Activated CD4-positive, alpha-beta T cell treated with anti-CD3 and anti-CD28 coated beads, Interleukin-2, Interleukin-6, amounts not matched to agents 100 ng/mL and 50 ng/mL, durations not matched to agents 16 hours and 8 hours (primary cell): ENCODE measurements at regions not wholly inside any gene's neighbourhood (a gene's known extent, or its start where the extent isn't known, plus 50 kb on each side); places are given as distances from the start of the nearest gene placed in this dataset.
"Not testable (repeated sequence)": the region's sequence is repeated elsewhere in the genome, so short reads cannot be mapped to it uniquely, and the experiment has no call there.

Experiments used
- DNase-seq: peaks from one replicate; pipeline ENCODE4 v3.0.0-alpha.2; 2020

DNA sequence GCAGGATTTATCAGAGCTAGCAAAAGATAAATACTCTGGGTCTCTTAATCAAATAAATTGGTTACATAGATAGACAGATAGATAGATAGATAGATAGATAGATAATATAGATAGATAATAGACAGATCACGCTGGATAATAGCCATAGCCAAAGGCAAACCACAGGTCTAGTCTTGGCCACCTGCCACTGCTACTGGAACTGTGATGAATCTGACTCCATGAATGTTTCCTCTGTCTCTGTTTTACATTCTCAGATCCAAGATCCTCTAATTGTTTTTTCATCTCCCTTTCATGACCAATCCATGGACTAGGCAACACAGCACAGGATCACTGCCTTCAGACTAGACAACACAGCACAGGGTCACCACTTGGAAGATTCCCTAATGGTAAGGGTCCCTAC is 444.7 kb upstream of the NFIA start:
- no peak for DNase-seq

DNA sequence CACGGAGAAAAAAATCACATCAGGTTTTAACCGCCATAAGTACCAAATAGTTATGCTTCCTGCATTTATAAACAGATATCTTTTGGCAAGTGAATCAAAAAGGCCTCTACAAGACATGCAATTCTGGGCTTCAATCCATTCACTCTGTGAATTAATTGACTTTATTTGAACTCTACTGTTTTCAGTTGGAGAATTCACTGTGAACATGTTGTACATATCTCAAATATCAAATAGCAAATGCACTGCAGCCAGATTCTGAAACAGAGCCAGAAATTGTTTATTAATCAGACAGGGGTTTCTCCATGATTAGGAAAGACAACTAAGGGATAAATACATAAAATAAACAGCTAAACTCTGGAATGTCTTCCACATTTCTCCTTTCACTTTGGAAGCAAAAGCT is 445.4 kb upstream of the NFIA start:
- no peak for DNase-seq

DNA sequence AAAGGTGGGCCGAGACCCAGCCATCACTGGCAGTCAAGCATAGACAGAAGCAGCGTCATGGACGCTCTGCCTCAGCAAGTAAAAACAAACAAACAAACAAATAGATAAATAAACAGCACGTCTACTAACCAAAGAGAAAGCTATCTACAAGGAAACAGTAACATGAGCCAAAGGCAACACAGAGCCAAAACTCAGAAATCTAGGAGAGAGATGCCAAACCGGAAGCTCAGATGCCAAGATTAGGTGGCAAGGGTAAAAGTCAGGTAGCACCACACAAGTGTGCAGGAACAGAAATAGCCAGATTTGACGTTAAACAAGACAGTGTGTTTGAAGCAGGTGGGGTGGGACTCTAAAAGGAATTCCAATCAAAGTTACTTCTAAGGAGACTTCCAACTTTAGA is 448.3 kb upstream of the NFIA start:
- DNase-seq = no peak

DNA sequence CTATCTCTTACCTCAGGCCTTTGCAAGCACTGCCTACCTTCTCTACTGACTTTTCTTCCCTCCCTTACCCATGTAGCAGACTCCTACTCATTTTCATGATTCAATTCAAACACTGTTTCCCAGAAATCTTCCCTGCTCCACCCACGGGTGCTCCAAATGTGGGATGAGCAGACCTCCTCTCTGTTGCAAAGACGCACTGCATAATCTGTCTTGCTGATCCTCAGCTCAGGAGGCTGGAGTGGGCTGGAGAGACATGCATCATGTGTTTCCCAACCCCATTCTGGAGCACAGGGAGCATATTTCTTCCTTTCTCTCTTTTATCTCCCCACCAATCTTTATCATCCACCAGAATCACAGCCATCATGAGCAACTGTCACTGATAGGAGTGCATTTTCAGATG is 459.9 kb upstream of the NFIA start:
- DNase-seq = no peak

DNA sequence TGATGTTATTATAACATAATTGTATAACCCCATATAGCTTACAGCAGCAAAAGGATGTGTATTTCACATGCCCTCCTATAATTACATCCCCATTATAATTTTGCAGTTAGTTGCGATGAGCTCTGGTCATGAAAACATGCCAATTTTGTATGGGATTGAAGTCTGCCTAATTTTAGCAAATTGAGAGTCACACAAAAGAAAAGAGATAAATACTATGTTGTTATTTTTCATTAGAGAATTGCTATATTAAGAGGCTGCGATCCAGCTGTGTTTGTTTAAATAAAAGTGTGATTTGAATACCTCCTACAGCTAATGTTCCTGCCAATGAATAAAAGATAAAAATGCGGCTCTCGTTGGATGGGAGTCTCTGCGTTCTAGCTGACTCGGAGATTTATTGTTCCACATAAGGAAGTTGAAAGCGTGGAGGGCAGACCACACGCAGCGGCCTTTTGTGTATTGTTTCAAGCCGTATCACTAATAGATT is 461.0 kb upstream of the NFIA start:
- DNase-seq = no peak

DNA sequence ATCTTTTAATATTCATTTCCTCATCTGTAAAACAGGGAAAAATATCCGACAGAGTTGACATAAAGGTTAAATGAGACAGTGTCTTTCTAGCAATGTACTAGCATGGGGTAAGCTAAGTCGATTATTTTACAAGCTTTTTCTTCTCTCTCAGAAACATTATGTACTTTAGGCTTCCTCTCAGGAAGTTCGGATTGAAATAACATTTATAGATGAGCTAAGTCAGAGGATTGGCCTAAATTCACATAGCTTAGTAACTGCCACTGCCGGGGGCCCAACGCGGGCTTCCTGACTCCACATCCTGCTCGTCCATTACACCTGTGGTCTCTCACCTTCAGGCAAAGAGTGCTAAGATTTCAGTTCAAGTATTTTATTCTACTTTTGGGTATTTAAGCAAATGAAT is 462.3 kb upstream of the NFIA start:
- no peak for DNase-seq

DNA sequence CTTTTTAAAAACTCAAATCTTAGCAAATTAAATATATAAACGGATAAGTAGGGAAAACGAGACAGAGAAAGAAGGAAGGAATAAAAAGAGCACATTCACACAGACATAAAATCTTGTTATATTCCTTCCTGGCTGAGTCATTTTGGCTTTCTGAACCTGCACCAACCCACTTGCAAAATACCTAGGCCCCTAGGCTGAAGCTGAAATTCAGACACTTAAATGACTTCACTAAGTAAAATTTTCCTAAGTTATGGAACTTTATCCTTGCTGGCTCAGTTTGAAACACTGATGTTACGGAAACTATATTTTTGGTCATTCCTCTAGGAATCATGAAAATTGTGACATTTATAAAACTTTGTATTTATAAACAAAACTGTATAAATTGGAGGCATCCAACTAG is 462.8 kb upstream of the NFIA start:
- no peak for DNase-seq

DNA sequence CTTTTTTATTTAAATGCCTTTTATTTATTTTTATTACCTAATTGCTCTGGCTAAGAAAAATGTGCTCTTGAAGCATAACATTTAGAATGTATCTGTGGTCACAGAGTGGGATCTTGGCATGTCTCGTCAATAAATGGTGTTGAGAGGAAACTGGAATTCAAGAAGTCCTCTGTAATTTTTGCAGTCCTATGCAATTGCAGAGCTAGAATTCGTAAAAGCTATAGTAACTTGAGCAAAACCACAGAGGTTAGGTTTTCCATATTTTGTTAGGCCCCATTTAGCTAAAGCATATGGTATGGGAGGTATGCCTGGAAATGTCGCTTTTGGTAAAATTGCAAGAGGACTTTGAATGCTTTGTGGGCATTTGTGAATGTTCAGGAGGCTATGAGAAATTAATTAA is 466.7 kb upstream of the NFIA start:
- no peak for DNase-seq

DNA sequence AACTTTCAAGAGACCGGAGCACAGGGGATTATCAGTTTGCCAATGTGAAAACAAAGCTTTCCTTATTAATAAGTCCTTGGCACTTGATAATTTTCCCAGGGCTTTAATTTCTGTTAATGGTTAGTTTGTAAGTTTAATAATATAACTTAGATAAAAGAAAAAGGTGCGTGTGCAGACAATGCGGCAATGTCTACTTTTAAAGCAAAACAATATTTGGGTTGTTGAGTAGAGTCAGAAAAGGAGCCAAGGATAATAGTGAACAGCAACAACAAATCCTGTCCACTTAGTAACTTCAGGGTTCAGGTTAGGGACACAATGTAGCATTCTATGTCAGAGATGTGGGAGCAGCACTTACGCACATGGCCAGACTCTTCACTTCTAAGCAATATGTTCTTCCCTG is 469.6 kb upstream of the NFIA start:
- DNase-seq = no peak

DNA sequence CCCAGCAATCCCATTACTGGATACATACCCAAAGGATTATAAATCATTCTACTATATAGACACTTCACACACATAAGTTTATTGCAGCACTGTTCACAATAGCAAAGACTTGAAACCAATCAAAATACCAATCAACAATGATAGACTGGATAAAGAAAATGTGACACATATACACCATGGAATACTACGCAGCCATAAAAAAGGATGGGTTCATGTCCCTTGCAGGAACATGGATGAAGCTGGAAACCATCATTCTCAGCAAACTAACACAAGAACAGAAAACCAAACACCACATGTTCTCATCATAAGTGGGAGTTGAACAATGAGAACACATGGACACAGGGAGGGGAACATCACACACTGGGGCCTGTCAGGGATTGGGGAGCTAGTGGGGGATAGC is 475.4 kb upstream of the NFIA start:
- not testable (repeated sequence) for DNase-seq

DNA sequence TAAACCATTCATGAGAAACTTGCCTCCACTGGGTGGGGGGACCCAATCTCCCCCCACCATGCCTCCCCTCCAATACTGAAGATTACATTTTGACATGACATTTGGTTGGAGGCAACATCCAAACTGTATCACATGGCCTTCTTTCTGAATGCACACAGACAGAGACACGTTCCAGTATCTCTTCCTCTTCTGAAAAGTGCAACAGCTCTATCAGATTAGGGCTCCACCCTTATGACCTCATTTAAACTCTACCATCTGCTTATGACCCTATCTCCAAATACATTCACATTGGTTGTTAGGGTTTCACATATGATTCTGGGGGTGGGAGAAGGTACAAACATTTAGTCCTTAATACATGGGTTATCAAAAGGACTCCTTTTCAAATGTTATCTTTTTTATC is 481.8 kb upstream of the NFIA start:
- DNase-seq = no peak

DNA sequence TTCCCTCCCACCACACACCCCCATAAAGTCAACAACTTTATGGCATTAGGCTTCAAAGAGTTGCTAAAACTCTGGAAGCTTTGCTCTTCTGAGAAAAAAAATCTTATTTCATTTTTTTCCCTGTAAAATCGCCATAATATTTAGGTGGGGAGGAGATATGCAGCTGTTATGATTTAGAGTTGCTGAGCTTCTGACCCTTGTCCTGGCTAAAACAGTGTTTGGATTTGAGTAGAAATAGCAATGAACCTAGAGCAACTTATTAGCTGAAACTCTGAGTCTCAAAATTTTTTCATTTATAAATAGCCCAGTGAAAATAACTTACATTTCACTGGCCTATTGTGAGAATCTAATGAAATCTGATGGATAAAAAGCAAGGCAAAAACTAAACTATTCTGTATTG is 482.8 kb upstream of the NFIA start:
- DNase-seq = no peak

DNA sequence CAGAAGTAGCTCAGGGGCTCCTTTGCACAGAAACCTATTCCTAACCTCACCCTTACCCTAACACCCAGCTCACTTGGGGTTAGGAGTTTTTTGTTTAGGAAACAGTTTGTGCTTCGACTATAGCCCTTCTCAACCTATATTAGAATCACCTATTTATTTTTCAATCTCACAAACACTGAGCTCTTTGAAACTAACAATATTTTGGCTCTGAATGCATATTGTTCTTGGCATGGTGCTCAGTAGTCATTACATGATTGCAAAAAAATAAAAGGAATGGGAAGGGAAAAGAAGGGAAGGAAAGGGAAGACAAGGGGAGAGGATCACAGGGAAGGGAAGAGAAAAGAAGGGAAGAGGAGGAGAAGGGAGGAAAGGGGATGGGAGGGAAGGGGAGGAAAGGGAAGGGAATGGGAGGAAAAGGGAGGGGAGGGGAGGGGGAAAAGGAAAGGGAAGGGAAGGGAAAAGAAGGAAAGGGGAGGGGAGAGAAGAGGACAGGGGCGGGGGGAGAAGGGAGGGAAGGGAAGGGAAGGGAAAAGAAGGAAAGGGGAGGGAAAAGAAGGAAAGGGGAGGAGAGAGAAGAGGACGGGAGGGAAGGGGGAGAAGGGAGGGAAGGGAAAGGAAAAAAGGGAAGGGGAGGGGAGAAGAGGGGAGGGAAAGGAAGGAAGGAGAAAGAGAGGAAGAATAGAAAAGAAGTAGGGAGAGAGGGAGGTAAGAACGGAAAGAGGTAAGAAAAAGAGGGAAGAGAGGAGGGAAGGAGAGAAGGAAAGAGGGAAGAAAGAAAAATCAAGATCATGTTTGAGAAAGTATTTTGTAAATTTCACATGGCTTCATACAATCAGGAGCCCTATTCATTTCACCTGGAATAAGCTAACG is 484.1 kb upstream of the NFIA start:
- DNase-seq = no peak

DNA sequence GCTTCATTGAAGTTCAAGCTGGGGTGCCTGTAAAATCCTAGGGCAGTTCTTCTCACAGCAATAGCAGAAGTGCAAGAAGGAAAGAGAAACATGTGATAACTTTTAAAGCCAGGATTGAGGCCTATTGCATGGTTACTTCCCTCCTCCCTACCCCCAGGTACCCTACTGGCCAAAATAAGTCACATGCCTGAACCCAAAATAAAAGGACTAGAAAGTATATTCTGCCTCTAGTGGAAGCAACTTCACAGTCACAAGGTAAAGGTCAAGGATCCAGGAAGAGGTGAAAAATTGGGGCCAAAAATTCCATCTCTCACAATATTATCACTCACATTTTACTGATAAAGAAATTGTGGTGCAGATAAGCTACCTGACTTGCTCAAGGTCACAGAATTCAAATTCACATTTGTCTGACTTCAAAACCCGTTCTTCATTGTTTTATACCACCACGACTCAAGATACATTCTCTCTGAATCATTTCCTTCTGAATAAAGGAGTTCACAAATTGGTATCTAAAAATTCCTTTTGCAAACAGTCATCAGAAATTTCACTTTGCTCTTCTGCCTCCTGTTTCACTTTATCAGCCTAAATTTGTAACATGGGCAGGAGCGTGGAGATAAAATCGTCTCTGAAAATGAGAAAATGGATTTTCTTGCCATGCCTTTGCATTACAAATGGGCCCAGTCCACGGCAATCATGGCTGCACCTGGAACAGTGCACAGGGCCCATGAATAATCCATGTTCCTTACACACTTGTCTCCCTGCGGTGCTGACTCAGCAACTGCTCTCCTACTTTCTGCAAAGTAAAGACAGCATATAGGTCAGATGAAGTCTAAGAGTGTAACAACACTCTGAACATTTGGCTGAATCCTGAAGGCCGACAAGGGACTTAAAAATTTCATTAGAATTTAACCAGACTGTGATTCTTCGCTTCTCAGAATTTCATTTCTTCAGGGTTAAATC is 485.3 kb upstream of the NFIA start:
- no peak for DNase-seq

DNA sequence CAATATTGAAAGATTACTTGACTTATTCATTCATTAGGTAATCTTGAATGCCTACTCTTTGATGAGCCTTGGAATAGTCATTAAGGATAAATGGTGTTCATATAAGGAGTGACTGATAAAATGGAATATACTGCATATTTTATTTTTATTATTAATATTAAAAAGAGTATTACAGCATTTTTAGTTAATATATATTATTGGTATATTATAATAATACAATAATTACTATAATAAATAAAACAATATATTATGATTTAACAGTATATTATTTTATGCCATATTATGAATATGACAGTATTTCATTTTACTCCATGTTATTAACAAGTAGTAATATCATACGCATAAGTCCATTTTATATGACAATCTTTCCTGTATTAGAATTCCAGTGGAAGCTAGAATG is 490.8 kb upstream of the NFIA start:
- no peak for DNase-seq

DNA sequence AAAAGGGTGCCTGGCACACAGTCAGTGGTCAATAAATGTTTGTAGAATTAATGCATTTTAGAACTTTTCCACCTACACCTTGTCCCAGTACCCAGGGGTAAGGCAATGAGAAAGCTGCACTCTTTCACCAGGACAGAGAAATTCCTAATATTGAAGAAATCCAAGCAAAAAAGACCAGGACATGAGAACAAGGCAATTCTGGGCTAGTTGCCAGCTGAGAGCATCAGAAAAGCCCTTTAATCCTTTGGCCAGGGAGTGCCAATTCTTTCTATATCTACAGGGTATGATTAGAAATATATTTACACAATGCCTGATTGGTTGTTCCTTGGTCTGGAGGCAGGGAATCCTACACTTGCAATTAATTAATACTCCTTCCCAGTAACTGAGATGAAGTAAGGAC is 492.4 kb upstream of the NFIA start:
- no peak for DNase-seq

DNA sequence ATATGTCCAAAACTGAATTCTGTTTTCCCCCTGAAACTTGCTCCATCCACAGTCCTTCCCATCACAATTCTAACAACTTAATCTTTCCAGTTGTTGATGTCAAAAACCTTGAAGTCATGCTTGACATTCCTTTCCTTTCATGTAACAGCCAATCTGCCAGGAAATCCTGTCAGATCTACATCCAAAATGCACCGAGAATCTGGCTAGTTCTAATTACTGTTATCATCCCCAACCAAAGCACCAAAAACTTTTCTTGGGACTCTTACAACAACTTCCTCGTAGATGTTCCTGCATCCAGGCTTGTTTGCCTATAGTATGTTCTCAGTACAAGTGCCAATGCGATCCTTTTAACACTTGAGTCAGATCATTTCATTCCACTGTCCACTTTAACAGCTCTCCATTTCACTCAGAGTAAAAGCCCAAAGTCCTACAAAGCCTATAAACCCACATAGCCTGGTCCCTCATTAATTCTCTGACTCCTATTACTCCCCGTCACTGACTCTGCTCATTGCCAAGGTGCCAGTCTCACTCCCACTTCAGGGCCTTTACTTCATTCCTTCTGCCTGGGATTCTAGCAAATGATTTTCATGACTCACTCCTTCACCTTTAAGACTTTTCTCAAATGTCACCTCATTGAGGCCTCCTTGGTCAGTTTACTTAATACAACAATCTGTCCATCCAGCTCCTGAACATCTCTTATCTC is 493.2 kb upstream of the NFIA start:
- no peak for DNase-seq

DNA sequence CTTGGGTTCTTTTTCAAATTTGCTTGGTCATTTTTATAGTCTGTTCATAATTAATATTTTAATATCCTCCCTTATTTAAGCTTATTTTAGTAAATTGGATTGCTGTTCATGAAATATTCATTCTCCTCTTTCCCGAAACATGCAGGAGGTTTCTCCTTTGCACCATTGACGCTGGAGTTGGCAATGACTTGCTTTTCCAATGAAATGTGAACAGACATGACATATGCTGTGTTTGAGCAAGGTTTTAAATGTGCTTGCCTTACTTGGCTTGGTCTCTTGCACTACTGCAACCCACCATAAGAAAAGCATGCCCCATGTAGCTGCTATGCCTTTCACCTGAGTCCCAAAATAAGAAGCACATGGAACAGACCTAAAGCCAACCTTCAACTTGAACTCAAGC is 498.0 kb upstream of the NFIA start:
- no peak for DNase-seq

DNA sequence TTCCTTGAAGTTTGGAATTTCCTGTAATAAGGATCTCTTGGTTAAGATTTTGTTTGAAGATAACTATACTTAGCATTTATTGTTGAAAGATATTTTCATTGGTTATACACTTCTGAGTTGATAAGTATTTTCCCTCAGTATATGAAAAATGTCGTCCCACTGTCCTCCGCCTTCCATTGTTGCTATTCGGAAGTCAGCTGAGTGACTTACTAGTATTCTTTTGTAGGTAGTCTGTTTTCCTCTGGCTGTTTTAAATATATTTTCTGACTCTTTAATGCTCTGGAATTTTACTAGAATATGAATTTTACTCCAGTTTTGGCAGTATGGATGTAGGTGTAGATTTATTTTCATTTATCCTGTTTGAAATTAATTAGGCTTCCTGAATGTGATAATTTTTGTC is 498.7 kb upstream of the NFIA start:
- no peak for DNase-seq

DNA sequence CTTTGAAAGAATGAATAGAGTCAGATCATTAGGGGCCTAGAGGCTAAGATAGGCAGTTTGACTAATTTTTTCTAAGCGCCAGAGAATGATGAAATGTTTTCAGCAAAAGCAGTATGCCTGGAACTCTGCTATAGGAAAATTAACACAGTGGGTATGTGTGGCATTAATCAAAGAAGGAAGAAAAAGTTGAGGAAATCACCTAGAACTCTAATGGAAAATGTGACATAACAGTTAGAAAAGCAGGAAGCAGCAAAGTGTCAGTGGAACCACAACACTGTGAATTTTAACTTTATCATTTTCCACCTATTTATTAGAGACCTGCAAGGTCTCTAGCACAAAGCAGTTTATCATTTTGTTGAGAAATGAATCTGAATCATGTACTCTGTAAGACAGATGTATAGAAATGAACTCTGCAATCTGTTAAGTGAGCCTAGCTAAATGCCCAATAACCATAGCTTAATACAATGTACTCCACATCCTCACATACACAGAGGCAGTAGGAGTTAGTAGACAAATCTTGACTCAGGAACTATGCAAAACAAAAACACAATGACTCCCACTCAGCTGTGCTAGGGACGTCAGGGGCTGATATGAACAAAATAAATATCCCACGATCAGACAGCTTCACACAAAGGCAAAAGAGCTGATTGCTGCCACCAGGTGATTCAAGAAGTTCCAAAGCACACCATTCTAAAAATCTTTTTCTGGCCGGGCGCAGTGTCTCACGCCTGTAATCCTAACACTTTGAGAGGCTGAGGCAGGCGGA is 500.7 kb upstream of the NFIA start:
- no peak for DNase-seq

DNA sequence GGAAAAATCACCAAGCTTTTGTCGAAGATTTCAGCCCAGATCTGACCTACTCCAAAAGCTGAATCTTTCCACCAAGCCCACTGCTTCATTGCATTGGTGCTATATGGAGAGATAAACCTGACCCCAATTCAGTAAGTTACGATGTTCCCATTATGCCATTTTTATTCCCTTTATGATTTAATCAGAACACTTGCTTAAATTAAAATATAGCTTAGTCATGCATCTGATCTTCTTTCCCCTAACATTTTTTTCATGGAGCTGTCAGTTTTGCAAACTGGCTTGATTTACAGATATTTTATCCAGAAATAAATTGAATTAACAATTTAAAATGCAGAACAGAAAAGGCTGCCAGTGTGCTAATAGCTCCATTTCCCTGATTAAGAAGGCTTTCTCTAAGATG is 503.5 kb upstream of the C1orf87 start:
- no peak for DNase-seq

DNA sequence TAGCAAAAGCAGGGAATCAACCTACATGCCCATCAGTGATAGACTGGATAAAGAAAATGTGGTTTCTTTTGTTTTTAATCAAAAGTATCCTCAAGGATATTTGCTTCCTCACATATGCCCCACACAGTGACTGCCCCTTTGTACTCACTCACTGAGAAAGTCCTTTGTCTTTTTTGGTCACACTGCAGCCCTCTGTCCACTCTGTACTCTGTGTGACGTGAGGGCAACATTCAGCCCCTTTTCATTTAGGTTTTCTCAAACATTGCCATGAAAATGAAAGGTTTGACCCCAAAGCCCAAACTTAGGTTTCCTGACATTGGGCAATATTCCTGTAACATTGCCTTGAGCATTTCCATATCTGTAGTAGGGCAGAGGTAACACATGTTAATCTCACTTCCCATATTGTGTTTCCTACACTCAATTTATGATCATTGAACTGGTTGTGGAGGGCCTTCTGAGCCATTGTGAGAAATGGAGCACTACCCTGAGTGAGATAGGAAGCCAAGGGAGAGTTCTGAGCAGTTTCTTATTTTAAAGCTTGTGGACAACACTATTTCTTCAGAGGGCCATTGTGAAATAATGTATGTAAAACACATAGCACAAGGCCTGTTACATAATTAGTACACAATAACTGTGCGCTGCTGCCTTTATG is 501.9 kb upstream of the C1orf87 start:
- no peak for DNase-seq
